Stimulated activated CD4-positive, alpha-beta T cell treated with anti-CD3 and anti-CD28 coated beads, Interleukin-12 subunit alpha, Interleukin-12 subunit beta, amount 100 ng/mL, for 48 hours (primary cell): ENCODE measurements at regions not wholly inside any gene's neighbourhood (a gene's known extent, or its start where the extent isn't known, plus 50 kb on each side); places are given as distances from the start of the nearest gene placed in this dataset.

Experiments
- DNase-seq, 3 donors: peaks; one replicate each; pipeline ENCODE4 v3.0.0-alpha.2; 2020; ENCODE audit warnings: low read depth in 2 of 3, low spot score in 1 of 3

GRCh38 chr10:42999385-43000020 lies 77.4 kb upstream of the RET start:
- no peak for DNase-seq

DNA sequence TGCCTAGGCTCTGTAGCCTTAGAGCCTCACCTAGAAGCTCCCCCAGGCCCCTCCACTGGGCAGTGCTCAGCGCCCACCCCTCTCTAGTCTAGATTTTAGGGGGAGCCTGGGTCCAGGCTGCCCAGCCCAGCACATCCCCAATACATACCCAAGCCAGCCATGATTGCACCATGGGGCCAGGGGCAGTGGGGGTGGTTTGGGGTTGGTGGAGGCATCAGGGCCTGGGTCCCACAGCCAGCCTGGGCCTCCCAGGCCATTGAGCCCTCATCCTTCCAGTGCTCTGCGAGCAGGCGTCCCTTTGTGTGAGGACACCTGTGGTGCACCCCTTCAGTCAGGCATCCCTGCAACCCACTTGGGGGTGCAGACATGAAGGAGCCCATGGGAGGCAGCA lies 76.9 kb upstream of the RET start:
- DNase-seq = no peak

GRCh38 chr10:43000651-43001426 lies 76.0 kb upstream of the RET start:
- DNase-seq = no peak

DNA sequence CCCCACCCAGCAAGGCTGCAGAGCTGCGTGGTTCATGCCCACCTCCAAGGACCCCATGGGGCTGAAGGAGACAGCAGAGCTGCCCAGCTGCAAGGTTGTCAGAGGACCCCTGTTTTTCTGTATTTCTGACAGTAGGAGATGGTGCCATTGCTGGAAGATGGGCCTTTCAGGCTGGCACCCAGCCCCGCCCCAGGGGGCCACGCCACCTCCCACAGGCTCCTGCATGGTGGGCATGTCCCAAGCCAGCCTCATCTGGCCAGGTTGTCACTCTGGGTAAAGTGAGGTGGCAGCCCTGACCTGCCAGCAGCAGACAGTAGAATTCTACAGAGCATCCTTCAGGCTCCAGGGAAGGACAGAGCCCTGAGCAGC lies 75.5 kb upstream of the RET start:
- DNase-seq = no peak

DNA sequence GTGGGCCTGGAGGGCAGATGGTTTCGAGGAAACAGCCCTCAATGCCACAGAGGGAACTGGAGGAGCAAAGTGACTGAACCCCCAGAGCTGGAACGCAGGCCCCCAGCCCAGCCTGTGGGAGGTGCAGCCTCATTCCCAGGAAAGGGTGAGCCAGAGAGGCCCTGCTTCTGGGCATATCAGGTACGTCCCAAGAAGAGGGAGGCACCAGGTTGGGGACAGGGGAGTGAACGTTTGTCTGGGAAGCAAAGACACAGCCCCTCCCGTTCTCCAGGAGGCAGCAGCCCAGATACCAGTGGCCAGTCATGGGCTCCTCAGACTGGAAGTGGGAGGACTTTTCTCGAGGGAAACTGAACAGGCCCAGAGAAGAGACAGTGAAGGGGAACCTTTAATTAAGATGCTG lies 74.3 kb upstream of the RET start:
- DNase-seq = no peak

DNA sequence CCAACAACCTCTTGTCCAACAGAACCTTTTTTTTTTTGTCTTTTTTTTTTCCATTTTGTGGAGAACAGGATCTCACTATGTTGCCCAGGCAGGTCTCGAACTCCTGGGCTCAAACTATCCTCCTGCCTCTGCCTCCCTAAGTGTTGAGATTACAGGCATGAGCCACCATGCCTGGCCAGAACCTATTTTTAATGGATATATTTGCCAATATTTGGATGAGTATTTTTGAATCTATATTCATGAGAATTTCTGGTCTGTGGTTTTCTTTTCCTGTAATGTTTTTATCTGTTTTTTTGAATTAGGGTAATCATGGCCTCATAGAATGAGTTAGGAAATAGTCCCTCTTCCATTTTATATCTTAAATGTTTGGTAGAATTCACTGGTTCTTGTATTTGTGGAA lies 70.4 kb upstream of the RET start:
- no peak for DNase-seq

- no peak for DNase-seq
These were observed 64.3 kb upstream of the RET start for GRCh38 chr10:43012578-43012977.

DNA sequence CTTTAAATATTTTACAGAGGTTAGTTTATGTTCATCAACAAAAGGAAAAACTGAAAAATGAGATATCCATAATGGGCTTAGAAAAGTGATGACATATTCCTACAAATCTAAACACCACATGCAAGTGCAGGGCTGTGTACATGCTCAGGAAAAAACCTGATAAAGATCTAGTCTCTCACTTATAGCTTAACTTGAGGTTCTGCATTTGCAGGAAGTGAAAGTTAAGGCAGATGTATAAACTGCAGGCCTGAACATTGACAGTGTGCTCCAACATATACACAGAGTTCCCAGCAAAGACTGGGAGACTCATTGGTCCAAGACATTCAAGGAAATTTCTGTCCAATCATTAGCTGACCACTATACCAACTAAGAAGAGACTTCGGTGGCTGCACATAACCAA lies 63.8 kb upstream of the RET start:
- no peak for DNase-seq

- no peak for DNase-seq
These were observed 52.3 kb upstream of the RET start for GRCh38 chr10:43024524-43024923.

GRCh38 chr10:43024942-43025700 lies 51.7 kb upstream of the RET start:
- DNase-seq = no peak

- no peak for DNase-seq
These were observed 50.6 kb upstream of the RET start for GRCh38 chr10:43026039-43026973.
